ENCODE measurements at regions not wholly inside any gene's neighbourhood (a gene's known extent, or its start where the extent isn't known, plus 50 kb on each side); places are given as distances from the start of the nearest gene placed in this dataset.

- TF ChIP-seq ZNF433 (tag by site-specific recombination; IDR thresholded peaks at IDR 0.05; ENCODE audit: low read depth): no peak
- TF ChIP-seq ZNF132 (tag by site-specific recombination; IDR thresholded peaks at IDR 0.05; ENCODE audit: borderline replicate concordance): no peak
- TF ChIP-seq ZNF23 (tag by site-specific recombination; IDR thresholded peaks at IDR 0.05; ENCODE audit: borderline replicate concordance): no peak
- TF ChIP-seq ZNF175 (tag by site-specific recombination; IDR thresholded peaks at IDR 0.05): no peak
These were observed 300.4 kb upstream of the CLEC14A start (continued) for GRCh38 chr14:38556252-38556651.

- ChIA-PET POLR2A (no interaction called here), CTCF (no interaction called here)
- no peak overlapping the region for H3K27ac ChIP-seq (ENCODE audit: extremely low read depth, low read depth, low read length)
- H3K4me1 ChIP-seq (ENCODE audit: control insufficient read depth, insufficient read depth, low read length): no peaks in the 10 kb centered on the region
- no peak overlapping the region for H3K4me3 ChIP-seq (ENCODE audit: low read depth, low read length)
- no peaks in the 10 kb centered on the region for H3K9me3 ChIP-seq (ENCODE audit: control insufficient read depth, insufficient read depth, low read depth, low read length)
- TF ChIP-seq ZNF692 (tag by site-specific recombination; IDR thresholded peaks at IDR 0.05): no peak
- TF ChIP-seq MEIS1 (CRISPR knock-in tag; IDR thresholded peaks at IDR 0.05; ENCODE audit: borderline replicate concordance): no peak
- no peak for TF ChIP-seq ZNF37A (tag by site-specific recombination; IDR thresholded peaks at IDR 0.05)
- TF ChIP-seq GLI2 (tag by site-specific recombination; IDR thresholded peaks at IDR 0.05; ENCODE audit: borderline replicate concordance, low read depth): no peak
- H3K36me3 ChIP-seq (ENCODE audit: control insufficient read depth in 2 of 2, insufficient read depth in 1 of 2, low read length in 2 of 2): no peaks in the 10 kb centered on the region
These were observed 298.1 kb upstream of the CLEC14A start for GRCh38 chr14:38554026-38554425.

- Histone ChIP-seq H3K27ac (ENCODE audit: extremely low read depth, low read depth, low read length) (no peak overlapping the region), H3K9me3 (ENCODE audit: control insufficient read depth, insufficient read depth, low read depth, low read length) (no peaks in the 10 kb centered on the region), H3K36me3 (ENCODE audit: control insufficient read depth in 2 of 2, insufficient read depth in 1 of 2, low read length in 2 of 2) (no peaks in the 10 kb centered on the region), H3K4me1 (ENCODE audit: control insufficient read depth, insufficient read depth, low read length) (no peaks in the 10 kb centered on the region), H3K4me3 (ENCODE audit: low read depth, low read length) (no peak overlapping the region)
- no peak for TF ChIP-seq ZNF558 (tag by site-specific recombination; IDR thresholded peaks at IDR 0.05)
- TF ChIP-seq ZNF221 (tag by site-specific recombination; IDR thresholded peaks at IDR 0.05; ENCODE audit: borderline replicate concordance): no peak
- TF ChIP-seq ZNF394 (tag by site-specific recombination; IDR thresholded peaks at IDR 0.05; ENCODE audit: borderline replicate concordance): no peak
- TF ChIP-seq KLF1 (tag by site-specific recombination; IDR thresholded peaks at IDR 0.05): no peak
- TF ChIP-seq ZNF133 (tag by site-specific recombination; IDR thresholded peaks at IDR 0.05): no peak
- TF ChIP-seq CTCF (tag by site-specific recombination; IDR thresholded peaks at IDR 0.05): no peak
- ChIA-PET POLR2A (no interaction called here), CTCF (no interaction called here)
These were observed 297.7 kb upstream of the CLEC14A start for GRCh38 chr14:38553586-38553985.

GRCh38 chr14:38549564-38549963, 293.7 kb upstream of the CLEC14A start:
- Histone ChIP-seq H3K9me3 (ENCODE audit: control insufficient read depth, insufficient read depth, low read depth, low read length) (no peaks in the 10 kb centered on the region), H3K27ac (ENCODE audit: extremely low read depth, low read depth, low read length) (no peak overlapping the region), H3K36me3 (ENCODE audit: control insufficient read depth in 2 of 2, insufficient read depth in 1 of 2, low read length in 2 of 2) (no peaks in the 10 kb centered on the region), H3K4me3 (ENCODE audit: low read depth, low read length) (no peak overlapping the region), H3K4me1 (ENCODE audit: control insufficient read depth, insufficient read depth, low read length) (no peaks in the 10 kb centered on the region)
- CTCF ChIA-PET: interaction anchor here (0.5 kb wide), 1 partner anchor 22 kb away, joined by 5 read pairs; no protein-coding TSS in a partner anchor
- POLR2A ChIA-PET: interaction anchor here (0.6 kb wide), 1 partner anchor 553 kb away, joined by 3 read pairs; no protein-coding TSS in a partner anchor
- TF ChIP-seq PRDM6 (tag by site-specific recombination; IDR thresholded peaks at IDR 0.05) (no peak), ZNF658 (tag by site-specific recombination; IDR thresholded peaks at IDR 0.05) (no peak), ZNF311 (tag by site-specific recombination; IDR thresholded peaks at IDR 0.05; ENCODE audit: borderline replicate concordance) (no peak), ZNF184 (tag by site-specific recombination; IDR thresholded peaks at IDR 0.05) (no peak), ZNF530 (tag by site-specific recombination; IDR thresholded peaks at IDR 0.05; ENCODE audit: low read depth) (no peak), PRDM10 (tag by site-specific recombination; IDR thresholded peaks at IDR 0.05) (no peak), TCF7L2 (IDR thresholded peaks at IDR 0.05; ENCODE audit: borderline replicate concordance, low read depth, low read length) (no peak), ZNF2 (tag by site-specific recombination; IDR thresholded peaks at IDR 0.05) (no peak), ZNF707 (tag by site-specific recombination; IDR thresholded peaks at IDR 0.05) (no peak)

All from HEK293 (cell line).